HEK293T (cell line): ENCODE measurements at regions not wholly inside any gene's neighbourhood (a gene's known extent, or its start where the extent isn't known, plus 50 kb on each side); places are given as distances from the start of the nearest gene placed in this dataset.

Experiments
- ARNT ChIP-seq: fragments of 450-650 bp; IDR thresholded peaks from 2 replicates; pipeline ENCODE4 v1.6.1; 2017; ENCODE audit warnings: mild to moderate bottlenecking
- BHLHE40 ChIP-seq: fragments of 450-650 bp; IDR thresholded peaks from 2 replicates; pipeline ENCODE4 v1.6.1; 2016; ENCODE audit warnings: mild to moderate bottlenecking, moderate library complexity, borderline replicate concordance
- FOXA1 ChIP-seq: fragments of 450-650 bp; IDR thresholded peaks from 2 replicates; pipeline ENCODE4 v1.6.1; 2016; ENCODE audit warnings: mild to moderate bottlenecking
- FOXK2 ChIP-seq: fragments of 450-650 bp; IDR thresholded peaks from 2 replicates; pipeline ENCODE4 v1.6.1; 2016; ENCODE audit warnings: mild to moderate bottlenecking
- FOXM1 ChIP-seq: fragments of 450-650 bp; IDR thresholded peaks from 2 replicates; pipeline ENCODE4 v1.6.1; 2017; ENCODE audit warnings: mild to moderate bottlenecking, borderline replicate concordance
- NFRKB ChIP-seq: fragments of 450-650 bp; IDR thresholded peaks from 2 replicates; pipeline ENCODE4 v1.6.1; 2016; ENCODE audit warnings: mild to moderate bottlenecking, moderate library complexity
- SP1 ChIP-seq: fragments of 450-650 bp; IDR thresholded peaks from 2 replicates; pipeline ENCODE4 v1.6.1; 2017
- TARDBP ChIP-seq: fragments of 450-650 bp; IDR thresholded peaks from 2 replicates; pipeline ENCODE4 v1.6.1; 2016

GRCh38 chr2:52210611-52211010 is 1178.7 kb upstream of the NRXN1 start:
- TF ChIP-seq BHLHE40 (no peak), NFRKB (no peak), FOXK2 (no peak), ARNT (no peak), TARDBP (no peak), SP1 (no peak), FOXA1 (no peak), FOXM1 (no peak)
